ENCODE measurements at regions not wholly inside any gene's neighbourhood (a gene's known extent, or its start where the extent isn't known, plus 50 kb on each side); places are given as distances from the start of the nearest gene placed in this dataset.

DNA sequence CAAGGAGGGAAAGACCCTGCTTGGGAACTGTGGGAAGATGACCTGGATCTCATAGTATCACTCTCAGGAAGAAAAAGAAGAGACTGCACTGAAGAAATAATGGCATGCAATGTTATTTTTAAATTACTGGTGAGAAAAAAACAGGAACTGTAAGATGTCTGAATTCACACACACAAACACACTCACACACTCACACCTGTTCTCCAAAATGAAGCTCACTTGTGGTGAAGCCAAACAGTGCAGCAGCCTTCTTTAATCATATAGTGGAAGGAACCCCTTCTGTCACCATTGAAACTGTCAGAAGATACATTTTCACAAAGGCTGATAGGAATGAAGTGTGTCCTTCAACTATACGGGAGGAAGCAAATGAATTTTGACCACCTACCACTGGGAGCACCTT is 156.5 kb upstream of the GHITM start:
- TF ChIP-seq, protein P1, sequence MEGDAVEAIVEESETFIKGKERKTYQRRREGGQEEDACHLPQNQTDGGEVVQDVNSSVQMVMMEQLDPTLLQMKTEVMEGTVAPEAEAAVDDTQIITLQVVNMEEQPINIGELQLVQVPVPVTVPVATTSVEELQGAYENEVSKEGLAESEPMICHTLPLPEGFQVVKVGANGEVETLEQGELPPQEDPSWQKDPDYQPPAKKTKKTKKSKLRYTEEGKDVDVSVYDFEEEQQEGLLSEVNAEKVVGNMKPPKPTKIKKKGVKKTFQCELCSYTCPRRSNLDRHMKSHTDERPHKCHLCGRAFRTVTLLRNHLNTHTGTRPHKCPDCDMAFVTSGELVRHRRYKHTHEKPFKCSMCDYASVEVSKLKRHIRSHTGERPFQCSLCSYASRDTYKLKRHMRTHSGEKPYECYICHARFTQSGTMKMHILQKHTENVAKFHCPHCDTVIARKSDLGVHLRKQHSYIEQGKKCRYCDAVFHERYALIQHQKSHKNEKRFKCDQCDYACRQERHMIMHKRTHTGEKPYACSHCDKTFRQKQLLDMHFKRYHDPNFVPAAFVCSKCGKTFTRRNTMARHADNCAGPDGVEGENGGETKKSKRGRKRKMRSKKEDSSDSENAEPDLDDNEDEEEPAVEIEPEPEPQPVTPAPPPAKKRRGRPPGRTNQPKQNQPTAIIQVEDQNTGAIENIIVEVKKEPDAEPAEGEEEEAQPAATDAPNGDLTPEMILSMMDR (IDR thresholded peaks at IDR 0.05), result no peak
- TF ChIP-seq POLR2A (IDR thresholded peaks at IDR 0.05), result no peak

Measured in uterus (tissue), 2 donors.